AG04450 (cell line): ENCODE measurements at regions not wholly inside any gene's neighbourhood (a gene's known extent, or its start where the extent isn't known, plus 50 kb on each side); places are given as distances from the start of the nearest gene placed in this dataset.

Source experiments
- CTCF ChIA-PET: fragments of 300-600, 350-600 bp; formaldehyde crosslinking; extraction: SDS; loops from one replicate; lab custom pipeline; 2022; ENCODE audit warnings: antibody characterized with exemption, inconsistent platforms; lab: Charles Lee
- POLR2A ChIA-PET: fragments of 350-600 bp; formaldehyde crosslinking; extraction: SDS; loops from one replicate; lab custom pipeline; 2021; ENCODE audit warnings: antibody characterized with exemption, inconsistent platforms; lab: Yijun Ruan, JAX
- DNase-seq: peaks from one replicate; pipeline ENCODE4 v3.0.0-alpha.2; 2011; ENCODE audit warnings: low read depth, low spot score
- H3K27ac ChIP-seq: one replicate; pipeline ENCODE4 v1.5.1; 2012; ENCODE audit warnings: low read depth, low read length, control low read depth
- H3K27me3 ChIP-seq: one replicate; pipeline ENCODE4 v1.6.0; 2012; ENCODE audit warnings: low read length; ENCODE audit not compliant: control insufficient read depth, insufficient read depth
- H3K4me3 ChIP-seq: 2 replicates; pipeline ENCODE4 v1.5.1; 2011; ENCODE audit warnings: mild to moderate bottlenecking, low read depth, low read length, control low read depth
- H3K9me3 ChIP-seq: 2 replicates; pipeline ENCODE4 v1.5.1; 2012; ENCODE audit warnings: low read length; ENCODE audit not compliant: control insufficient read depth, insufficient read depth
- CTCF ChIP-seq: IDR thresholded peaks from 2 replicates; pipeline ENCODE4 v1.5.1; 2011; ENCODE audit warnings: low read depth, low read length, control low read depth, inconsistent platforms

GRCh38 chr10:47053081-47053798 lies 142.0 kb downstream of the PTPN20 start:
- CTCF ChIA-PET: interaction anchor here (1.2 kb wide), 1 partner anchor 28 kb away, joined by 4 read pairs; no protein-coding TSS in a partner anchor
- Histone ChIP-seq H3K9me3 (no peaks in the 10 kb centered on the region; the same call in 1 of the 2 replicates), H3K27me3 (no peaks in the 10 kb centered on the region), H3K27ac (no peak overlapping the region), H3K4me3 (no peak overlapping the region)
- DNase-seq: no peak
- no peak for TF ChIP-seq CTCF
- POLR2A ChIA-PET: no interaction called here

- no peak overlapping the region for H3K27ac ChIP-seq
- no peak overlapping the region for H3K4me3 ChIP-seq
- no peak for TF ChIP-seq CTCF
- peaks cover 3% of the 10 kb centered on the region for H3K27me3 ChIP-seq
- no peak for DNase-seq
- POLR2A ChIA-PET: no interaction called here
- no peaks in the 10 kb centered on the region; the same call in 1 of the 2 replicates for H3K9me3 ChIP-seq
- CTCF ChIA-PET: interaction anchor here (0.7 kb wide), 1 partner anchor 257 kb away, joined by 3 read pairs; no protein-coding TSS in a partner anchor
Measured at GRCh38 chr10:47054974-47055373, 143.7 kb downstream of the PTPN20 start.

- POLR2A ChIA-PET: no interaction called here
- no peak for TF ChIP-seq CTCF
- CTCF ChIA-PET: no interaction called here
Measured at GRCh38 chr10:47055386-47056246, 144.4 kb downstream of the PTPN20 start.

GRCh38 chr10:47056247-47056510 lies 145.0 kb downstream of the PTPN20 start:
- no peak for TF ChIP-seq CTCF
- peaks cover 3% of the 10 kb centered on the region for H3K27me3 ChIP-seq
- no peak for DNase-seq
- ChIA-PET POLR2A (no interaction called here), CTCF (no interaction called here)
- H3K9me3 ChIP-seq: no peaks in the 10 kb centered on the region
- no peak overlapping the region for H3K27ac ChIP-seq
- no peak overlapping the region for H3K4me3 ChIP-seq

More at GRCh38 chr10:47055386-47056246, 144.4 kb downstream of the PTPN20 start:
- no peak overlapping the region for H3K4me3 ChIP-seq
- peaks cover 3% of the 10 kb centered on the region for H3K27me3 ChIP-seq
- no peaks in the 10 kb centered on the region; the same call in 1 of the 2 replicates for H3K9me3 ChIP-seq
- H3K27ac ChIP-seq: no peak overlapping the region
- no peak for DNase-seq

- H3K27me3 ChIP-seq: peaks cover 8% of the 10 kb centered on the region
- no peak overlapping the region for H3K4me3 ChIP-seq
- H3K9me3 ChIP-seq: no peaks in the 10 kb centered on the region
- no peak for TF ChIP-seq CTCF
- no peak overlapping the region for H3K27ac ChIP-seq
- POLR2A ChIA-PET: no interaction called here
- no peak for DNase-seq
- CTCF ChIA-PET: interaction anchor here (1.2 kb wide), 1 partner anchor 10 kb away, joined by 5 read pairs; no protein-coding TSS in a partner anchor
Measured at GRCh38 chr10:47057471-47057870, 146.2 kb downstream of the PTPN20 start.
